Mucosa of descending colon (tissue), 3 donors: ENCODE measurements at regions not wholly inside any gene's neighbourhood (a gene's known extent, or its start where the extent isn't known, plus 50 kb on each side); places are given as distances from the start of the nearest gene placed in this dataset.
"Not testable (repeated sequence)": the region's sequence is repeated elsewhere in the genome, so short reads cannot be mapped to it uniquely, and the experiment has no call there.

Experiments
- ATAC-seq: fragments of 200-7000 bp; cut with Tn5 transposase; one replicate; pipeline ENCODE4 v1.9.1; 2020; ENCODE audit warnings: mild to moderate bottlenecking, moderate library complexity
- DNase-seq, 3 donors: peaks; one replicate each; pipeline ENCODE4 v3.0.0-alpha.2; 2020
- H3K36me3 ChIP-seq: fragments of 200-600 bp; one replicate; pipeline ENCODE4 v1.8.0; 2021; ENCODE audit warnings: low read depth, mild to moderate bottlenecking
- H3K4me1 ChIP-seq: fragments of 200-600 bp; one replicate; pipeline ENCODE4 v1.8.0; 2021; ENCODE audit warnings: low read depth, mild to moderate bottlenecking
- H3K4me3 ChIP-seq: fragments of 200-600 bp; one replicate; pipeline ENCODE4 v1.8.0; 2021; ENCODE audit warnings: mild to moderate bottlenecking
- H3K9me3 ChIP-seq: fragments of 200-600 bp; one replicate; pipeline ENCODE4 v1.8.0; 2021; ENCODE audit warnings: mild to moderate bottlenecking
- CTCF ChIP-seq: fragments of 200-600 bp; IDR thresholded peaks from one replicate; pipeline ENCODE4 v1.8.0; 2022; ENCODE audit warnings: antibody characterized with exemption, mild to moderate bottlenecking
- intact Hi-C, 2 donors: fragments of 100-400 bp; cut with DNase I in 1 of 2; cut with micrococcal nuclease in 1 of 2; formaldehyde crosslinking; loops; one replicate each; pipeline versions ENCODE4 v1.11.0 to v1.11.1; 2022; cut with DNase I, micrococcal nuclease
- donor health status: DM: no; HTN: no; CAD: no; lungs with moderate emphysema.
- donor health status: DM: no; HTN: no; CAD: no.
- donor health status: DM: no; HTN: yes; CAD: no.

- TF ChIP-seq CTCF, result no peak
- no peaks in the 10 kb centered on the region for H3K9me3 ChIP-seq
- intact Hi-C loops, result no loop called here
- ATAC-seq (peak; percentile 52), DNase-seq (no peak)
- H3K4me1 ChIP-seq, result peaks cover 14% of the 10 kb centered on the region
- H3K4me3 ChIP-seq, result no peak overlapping the region
- H3K36me3 ChIP-seq, result no peaks in the 10 kb centered on the region
Measured at GRCh38 chr2:138245310-138245709, 256.3 kb upstream of the SPOPL start.

- no peak for TF ChIP-seq CTCF
- intact Hi-C loops, result no loop called here
- DNase-seq (no peak), ATAC-seq (no peak)
- Histone ChIP-seq H3K36me3 (no peaks in the 10 kb centered on the region), H3K9me3 (no peaks in the 10 kb centered on the region), H3K4me1 (peaks cover 14% of the 10 kb centered on the region), H3K4me3 (no peak overlapping the region)
Measured at GRCh38 chr2:138247302-138247701, 254.3 kb upstream of the SPOPL start.

GRCh38 chr2:138249207-138249606 is 252.4 kb upstream of the SPOPL start:
- intact Hi-C loops, result no loop called here
- peaks cover 13% of the 10 kb centered on the region for H3K4me1 ChIP-seq
- H3K9me3 ChIP-seq, result no peaks in the 10 kb centered on the region
- H3K4me3 ChIP-seq, result no peak overlapping the region
- no peaks in the 10 kb centered on the region for H3K36me3 ChIP-seq
- DNase-seq, result no peak
- ATAC-seq, result peak; percentile 68
- no peak for TF ChIP-seq CTCF

- intact Hi-C loops, H3K4me1 ChIP-seq, H3K36me3 ChIP-seq, ATAC-seq, H3K9me3 ChIP-seq, H3K4me3 ChIP-seq, DNase-seq: not testable (repeated sequence)
Measured at GRCh38 chr2:138250843-138251320, 250.7 kb upstream of the SPOPL start.

- intact Hi-C loops, result no loop called here
- Histone ChIP-seq H3K9me3 (no peaks in the 10 kb centered on the region), H3K4me1 (peaks cover 7% of the 10 kb centered on the region), H3K36me3 (no peaks in the 10 kb centered on the region), H3K4me3 (no peak overlapping the region)
- ATAC-seq (peak; percentile 64), DNase-seq (no peak)
- TF ChIP-seq CTCF, result no peak
Measured at GRCh38 chr2:138252587-138252986, 249.0 kb upstream of the SPOPL start.

- Histone ChIP-seq H3K4me1 (no peaks in the 10 kb centered on the region), H3K4me3 (no peak overlapping the region), H3K9me3 (no peaks in the 10 kb centered on the region), H3K36me3 (no peaks in the 10 kb centered on the region)
- TF ChIP-seq CTCF, result no peak
- DNase-seq (no peak), ATAC-seq (no peak)
- intact Hi-C loops, result no loop called here
Measured at GRCh38 chr2:138255670-138256069, 245.9 kb upstream of the SPOPL start.
